Astrocyte (in vitro differentiated cells and primary cell): ENCODE measurements at regions not wholly inside any gene's neighbourhood (a gene's known extent, or its start where the extent isn't known, plus 50 kb on each side); places are given as distances from the start of the nearest gene placed in this dataset.

Experiments used
- CTCF ChIP-seq: IDR thresholded peaks from 2 replicates; pipeline ENCODE4 v1.5.1; 2011; ENCODE audit warnings: low read depth, mild to moderate bottlenecking, inconsistent platforms, low read length, moderate library complexity; ENCODE audit not compliant: insufficient read depth
- EZH2 ChIP-seq: IDR thresholded peaks from 2 replicates; pipeline ENCODE4 v1.6.1; 2012; ENCODE audit warnings: mild to moderate bottlenecking, low read length, inconsistent platforms; ENCODE audit not compliant: insufficient read depth

- no peak for TF ChIP-seq EZH2
- no peak for TF ChIP-seq CTCF
Observed at GRCh38 chr20:53657732-53658131, 64.1 kb upstream of the ZNF217 start.
